Type B pancreatic cell (in vitro differentiated cells): ENCODE measurements at regions not wholly inside any gene's neighbourhood (a gene's known extent, or its start where the extent isn't known, plus 50 kb on each side); places are given as distances from the start of the nearest gene placed in this dataset.

Experiments
- DNase-seq: peaks from one replicate; pipeline ENCODE4 v3.0.0; 2021; ENCODE audit warnings: mixed read lengths; ENCODE audit not compliant: unreplicated experiment; ENCODE audit errors: extremely low spot score
- H3K27ac Mint-ChIP-seq: 2 replicates; pipeline ENCODE4 v1.8.0; 2021; ENCODE audit warnings: mild to moderate bottlenecking, mixed read lengths
- H3K27me3 Mint-ChIP-seq: 2 replicates; pipeline ENCODE4 v1.8.0; 2021; ENCODE audit warnings: mixed read lengths
- H3K36me3 Mint-ChIP-seq: 2 replicates; pipeline ENCODE4 v1.8.0; 2021; ENCODE audit warnings: mixed read lengths
- H3K4me1 Mint-ChIP-seq: one replicate; pipeline ENCODE4 v1.8.0; 2021; ENCODE audit warnings: mixed read lengths; ENCODE audit not compliant: unreplicated experiment
- H3K4me3 Mint-ChIP-seq: 2 replicates; pipeline ENCODE4 v1.8.0; 2021; ENCODE audit warnings: mild to moderate bottlenecking, mixed read lengths
- H3K9me3 Mint-ChIP-seq: 2 replicates; pipeline ENCODE4 v1.8.0; 2021; ENCODE audit warnings: mixed read lengths
- CTCF ChIP-seq: fragments of 200-600 bp; sonication (generic); conservative IDR thresholded peaks from 2 replicates; pipeline ENCODE4 v1.5.0; 2021; ENCODE audit warnings: antibody characterized with exemption, mild to moderate bottlenecking

GRCh38 chr2:3970791-3971651 lies 267.6 kb downstream of the DCDC2C start:
- Mint-ChIP-seq H3K9me3 (no peaks in the 10 kb centered on the region), H3K27me3 (no peaks in the 10 kb centered on the region), H3K4me3 (no peak overlapping the region), H3K27ac (no peak overlapping the region), H3K36me3 (no peaks in the 10 kb centered on the region), H3K4me1 (no peaks in the 10 kb centered on the region)
- no peak for DNase-seq
- TF ChIP-seq CTCF, result no peak

- Mint-ChIP-seq H3K4me1 (no peaks in the 10 kb centered on the region), H3K27ac (no peak overlapping the region), H3K4me3 (no peak overlapping the region), H3K36me3 (no peaks in the 10 kb centered on the region), H3K27me3 (no peaks in the 10 kb centered on the region), H3K9me3 (no peaks in the 10 kb centered on the region)
- no peak for TF ChIP-seq CTCF
- DNase-seq, result no peak
Observed at GRCh38 chr2:3971652-3972192, 268.3 kb downstream of the DCDC2C start.

- H3K27me3 Mint-ChIP-seq, result no peaks in the 10 kb centered on the region
- no peak for DNase-seq
- no peak for TF ChIP-seq CTCF
- no peak overlapping the region for H3K4me3 Mint-ChIP-seq
- no peaks in the 10 kb centered on the region for H3K36me3 Mint-ChIP-seq
- H3K9me3 Mint-ChIP-seq, result no peaks in the 10 kb centered on the region
- H3K27ac Mint-ChIP-seq, result no peak overlapping the region
- H3K4me1 Mint-ChIP-seq, result no peaks in the 10 kb centered on the region
Observed at GRCh38 chr2:3972377-3972776, 269.0 kb downstream of the DCDC2C start.

- no peak overlapping the region for H3K4me3 Mint-ChIP-seq
- H3K4me1 Mint-ChIP-seq, result no peaks in the 10 kb centered on the region
- no peaks in the 10 kb centered on the region for H3K9me3 Mint-ChIP-seq
- H3K36me3 Mint-ChIP-seq, result no peaks in the 10 kb centered on the region
- TF ChIP-seq CTCF, result no peak
- no peak for DNase-seq
- H3K27me3 Mint-ChIP-seq, result no peaks in the 10 kb centered on the region
- no peak overlapping the region for H3K27ac Mint-ChIP-seq
Observed at GRCh38 chr2:3974765-3975164, 271.4 kb downstream of the DCDC2C start.

GRCh38 chr2:3981446-3981987 lies 278.1 kb downstream of the DCDC2C start:
- no peak for DNase-seq
- Mint-ChIP-seq H3K9me3 (peaks cover 4% of the 10 kb centered on the region), H3K4me3 (no peak overlapping the region), H3K27ac (no peak overlapping the region), H3K36me3 (no peaks in the 10 kb centered on the region), H3K27me3 (no peaks in the 10 kb centered on the region), H3K4me1 (no peaks in the 10 kb centered on the region)
- TF ChIP-seq CTCF, result no peak
